ENCODE measurements at regions not wholly inside any gene's neighbourhood (a gene's known extent, or its start where the extent isn't known, plus 50 kb on each side); places are given as distances from the start of the nearest gene placed in this dataset.
"Not testable (repeated sequence)": the region's sequence is repeated elsewhere in the genome, so short reads cannot be mapped to it uniquely, and the experiment has no call there.

- TF ChIP-seq, protein P1, sequence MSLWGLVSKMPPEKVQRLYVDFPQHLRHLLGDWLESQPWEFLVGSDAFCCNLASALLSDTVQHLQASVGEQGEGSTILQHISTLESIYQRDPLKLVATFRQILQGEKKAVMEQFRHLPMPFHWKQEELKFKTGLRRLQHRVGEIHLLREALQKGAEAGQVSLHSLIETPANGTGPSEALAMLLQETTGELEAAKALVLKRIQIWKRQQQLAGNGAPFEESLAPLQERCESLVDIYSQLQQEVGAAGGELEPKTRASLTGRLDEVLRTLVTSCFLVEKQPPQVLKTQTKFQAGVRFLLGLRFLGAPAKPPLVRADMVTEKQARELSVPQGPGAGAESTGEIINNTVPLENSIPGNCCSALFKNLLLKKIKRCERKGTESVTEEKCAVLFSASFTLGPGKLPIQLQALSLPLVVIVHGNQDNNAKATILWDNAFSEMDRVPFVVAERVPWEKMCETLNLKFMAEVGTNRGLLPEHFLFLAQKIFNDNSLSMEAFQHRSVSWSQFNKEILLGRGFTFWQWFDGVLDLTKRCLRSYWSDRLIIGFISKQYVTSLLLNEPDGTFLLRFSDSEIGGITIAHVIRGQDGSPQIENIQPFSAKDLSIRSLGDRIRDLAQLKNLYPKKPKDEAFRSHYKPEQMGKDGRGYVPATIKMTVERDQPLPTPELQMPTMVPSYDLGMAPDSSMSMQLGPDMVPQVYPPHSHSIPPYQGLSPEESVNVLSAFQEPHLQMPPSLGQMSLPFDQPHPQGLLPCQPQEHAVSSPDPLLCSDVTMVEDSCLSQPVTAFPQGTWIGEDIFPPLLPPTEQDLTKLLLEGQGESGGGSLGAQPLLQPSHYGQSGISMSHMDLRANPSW (CRISPR knock-in tag; conservative IDR thresholded peaks at IDR 0.05; ENCODE audit: low read depth), result no peak
- TF ChIP-seq, protein P2, sequence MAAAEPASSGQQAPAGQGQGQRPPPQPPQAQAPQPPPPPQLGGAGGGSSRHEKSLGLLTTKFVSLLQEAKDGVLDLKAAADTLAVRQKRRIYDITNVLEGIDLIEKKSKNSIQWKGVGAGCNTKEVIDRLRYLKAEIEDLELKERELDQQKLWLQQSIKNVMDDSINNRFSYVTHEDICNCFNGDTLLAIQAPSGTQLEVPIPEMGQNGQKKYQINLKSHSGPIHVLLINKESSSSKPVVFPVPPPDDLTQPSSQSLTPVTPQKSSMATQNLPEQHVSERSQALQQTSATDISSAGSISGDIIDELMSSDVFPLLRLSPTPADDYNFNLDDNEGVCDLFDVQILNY (CRISPR knock-in tag; IDR thresholded peaks at IDR 0.05), result no peak
- no peak for TF ChIP-seq TP53 (CRISPR knock-in tag; IDR thresholded peaks at IDR 0.05)
- no peak for TF ChIP-seq TEAD4 (CRISPR knock-in tag; IDR thresholded peaks at IDR 0.05)
Observed at GRCh38 chr12:25347716-25348592, 97.2 kb upstream of the KRAS start (continued).

DNA sequence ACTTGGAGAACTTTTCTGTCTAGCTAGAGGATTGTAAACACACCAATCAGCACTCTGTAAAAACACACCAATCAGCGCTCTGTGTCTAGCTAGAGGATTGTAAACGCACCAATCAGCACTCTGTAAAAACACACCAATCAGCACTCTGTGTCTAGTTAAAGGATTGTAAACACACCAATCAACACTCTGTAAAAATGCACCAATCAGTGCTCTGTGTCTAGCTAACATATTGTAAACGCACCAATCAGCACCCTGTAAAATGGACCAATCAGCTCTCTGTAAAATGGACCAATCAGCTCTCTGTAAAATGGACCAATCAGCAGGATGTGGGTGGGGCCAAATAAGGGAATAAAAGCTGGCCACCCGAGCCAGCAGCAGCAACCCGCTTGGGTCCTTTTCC is 91.1 kb upstream of the KRAS start:
- H3K27ac Mint-ChIP-seq; DNase-seq (ENCODE audit: low spot score); POLR2A ChIA-PET; CTCF ChIA-PET; H3K27me3 Mint-ChIP-seq (ENCODE audit: low read depth); H3K4me3 Mint-ChIP-seq; ATAC-seq; H3K4me1 Mint-ChIP-seq: not testable (repeated sequence)
- TF ChIP-seq NFYB (CRISPR knock-in tag; conservative IDR thresholded peaks at IDR 0.05; ENCODE audit: low read depth), result peak; percentile 39; the same call in 1 of the 2 replicates
- Mint-ChIP-seq H3K36me3 (peaks cover 19% of the 10 kb centered on the region), H3K9me3 (peaks cover 31% of the 10 kb centered on the region)

DNA sequence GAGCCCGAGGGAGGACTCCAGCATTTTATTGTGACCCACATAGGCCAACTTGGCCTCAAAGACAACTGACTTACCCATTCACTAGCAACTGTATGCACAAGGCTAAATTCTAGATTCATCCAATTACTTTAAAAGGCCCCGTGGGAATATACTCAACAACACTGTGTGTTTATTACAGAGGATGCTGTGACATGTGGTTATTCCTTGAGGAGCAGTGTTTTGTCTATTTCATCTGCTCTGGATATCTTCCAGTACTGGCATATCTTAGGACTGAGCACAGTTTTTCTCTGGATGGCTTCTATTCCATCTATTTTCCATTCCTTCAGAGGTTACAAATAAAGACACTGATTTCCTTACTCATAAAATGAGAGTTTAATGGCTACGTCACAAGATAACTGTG is 87.2 kb upstream of the KRAS start:
- peaks cover 7% of the 10 kb centered on the region; the same call in 1 of the 2 replicates for H3K4me1 Mint-ChIP-seq
- no peak for ATAC-seq
- H3K9me3 Mint-ChIP-seq, result peaks cover 31% of the 10 kb centered on the region
- H3K27ac Mint-ChIP-seq, result no peak overlapping the region
- TF ChIP-seq ZMAT4 (CRISPR knock-in tag; IDR thresholded peaks at IDR 0.05) (no peak), NFE2L1 (CRISPR knock-in tag; IDR thresholded peaks at IDR 0.05) (no peak), ZNF423 (CRISPR knock-in tag; IDR thresholded peaks at IDR 0.05) (no peak)
- ChIA-PET POLR2A (no interaction called here), CTCF (no interaction called here)
- H3K36me3 Mint-ChIP-seq, result peaks cover 17% of the 10 kb centered on the region
- DNase-seq (ENCODE audit: low spot score), result no peak
- no peaks in the 10 kb centered on the region; the same call in 1 of the 2 replicates for H3K27me3 Mint-ChIP-seq (ENCODE audit: low read depth)
- H3K4me3 Mint-ChIP-seq, result no peak overlapping the region

- no peak for DNase-seq (ENCODE audit: low spot score)
- Mint-ChIP-seq H3K36me3 (no peaks in the 10 kb centered on the region), H3K27ac (no peak overlapping the region), H3K4me1 (peaks cover 16% of the 10 kb centered on the region), H3K9me3 (no peaks in the 10 kb centered on the region), H3K4me3 (no peak overlapping the region), H3K27me3 (ENCODE audit: low read depth) (no peaks in the 10 kb centered on the region)
- ChIA-PET POLR2A (interaction anchor here (0.7 kb wide), 1 partner anchor 33 kb away, joined by 7 read pairs; no protein-coding TSS in a partner anchor), CTCF (no interaction called here)
- no peak for ATAC-seq
- TF ChIP-seq, protein P3, sequence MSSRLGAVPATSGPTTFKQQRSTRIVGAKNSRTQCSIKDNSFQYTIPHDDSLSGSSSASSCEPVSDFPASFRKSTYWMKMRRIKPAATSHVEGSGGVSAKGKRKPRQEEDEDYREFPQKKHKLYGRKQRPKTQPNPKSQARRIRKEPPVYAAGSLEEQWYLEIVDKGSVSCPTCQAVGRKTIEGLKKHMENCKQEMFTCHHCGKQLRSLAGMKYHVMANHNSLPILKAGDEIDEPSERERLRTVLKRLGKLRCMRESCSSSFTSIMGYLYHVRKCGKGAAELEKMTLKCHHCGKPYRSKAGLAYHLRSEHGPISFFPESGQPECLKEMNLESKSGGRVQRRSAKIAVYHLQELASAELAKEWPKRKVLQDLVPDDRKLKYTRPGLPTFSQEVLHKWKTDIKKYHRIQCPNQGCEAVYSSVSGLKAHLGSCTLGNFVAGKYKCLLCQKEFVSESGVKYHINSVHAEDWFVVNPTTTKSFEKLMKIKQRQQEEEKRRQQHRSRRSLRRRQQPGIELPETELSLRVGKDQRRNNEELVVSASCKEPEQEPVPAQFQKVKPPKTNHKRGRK (CRISPR knock-in tag; IDR thresholded peaks at IDR 0.05; ENCODE audit: borderline replicate concordance), result no peak
- TF ChIP-seq ZNF138 (CRISPR knock-in tag; conservative IDR thresholded peaks at IDR 0.05) (no peak), IRF2 (CRISPR knock-in tag; IDR thresholded peaks at IDR 0.05; ENCODE audit: borderline replicate concordance, low read depth) (no peak), JUN (CRISPR knock-in tag; IDR thresholded peaks at IDR 0.05) (no peak), HMGA2 (CRISPR knock-in tag; IDR thresholded peaks at IDR 0.05) (no peak), SOX15 (CRISPR knock-in tag; IDR thresholded peaks at IDR 0.05) (no peak), ZNF317 (CRISPR knock-in tag; IDR thresholded peaks at IDR 0.05; ENCODE audit: borderline replicate concordance, low read depth) (no peak), MAX (CRISPR knock-in tag; IDR thresholded peaks at IDR 0.05) (no peak), TEAD4 (CRISPR knock-in tag; IDR thresholded peaks at IDR 0.05) (no peak), SP1 (CRISPR knock-in tag; conservative IDR thresholded peaks at IDR 0.05) (no peak), ZNF416 (CRISPR knock-in tag; IDR thresholded peaks at IDR 0.05) (no peak)
- TF ChIP-seq, protein P4, sequence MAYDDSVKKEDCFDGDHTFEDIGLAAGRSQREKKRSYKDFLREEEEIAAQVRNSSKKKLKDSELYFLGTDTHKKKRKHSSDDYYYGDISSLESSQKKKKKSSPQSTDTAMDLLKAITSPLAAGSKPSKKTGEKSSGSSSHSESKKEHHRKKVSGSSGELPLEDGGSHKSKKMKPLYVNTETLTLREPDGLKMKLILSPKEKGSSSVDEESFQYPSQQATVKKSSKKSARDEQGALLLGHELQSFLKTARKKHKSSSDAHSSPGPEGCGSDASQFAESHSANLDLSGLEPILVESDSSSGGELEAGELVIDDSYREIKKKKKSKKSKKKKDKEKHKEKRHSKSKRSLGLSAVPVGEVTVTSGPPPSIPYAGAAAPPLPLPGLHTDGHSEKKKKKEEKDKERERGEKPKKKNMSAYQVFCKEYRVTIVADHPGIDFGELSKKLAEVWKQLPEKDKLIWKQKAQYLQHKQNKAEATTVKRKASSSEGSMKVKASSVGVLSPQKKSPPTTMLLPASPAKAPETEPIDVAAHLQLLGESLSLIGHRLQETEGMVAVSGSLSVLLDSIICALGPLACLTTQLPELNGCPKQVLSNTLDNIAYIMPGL (CRISPR knock-in tag; IDR thresholded peaks at IDR 0.05), result no peak
- TF ChIP-seq, protein P5, sequence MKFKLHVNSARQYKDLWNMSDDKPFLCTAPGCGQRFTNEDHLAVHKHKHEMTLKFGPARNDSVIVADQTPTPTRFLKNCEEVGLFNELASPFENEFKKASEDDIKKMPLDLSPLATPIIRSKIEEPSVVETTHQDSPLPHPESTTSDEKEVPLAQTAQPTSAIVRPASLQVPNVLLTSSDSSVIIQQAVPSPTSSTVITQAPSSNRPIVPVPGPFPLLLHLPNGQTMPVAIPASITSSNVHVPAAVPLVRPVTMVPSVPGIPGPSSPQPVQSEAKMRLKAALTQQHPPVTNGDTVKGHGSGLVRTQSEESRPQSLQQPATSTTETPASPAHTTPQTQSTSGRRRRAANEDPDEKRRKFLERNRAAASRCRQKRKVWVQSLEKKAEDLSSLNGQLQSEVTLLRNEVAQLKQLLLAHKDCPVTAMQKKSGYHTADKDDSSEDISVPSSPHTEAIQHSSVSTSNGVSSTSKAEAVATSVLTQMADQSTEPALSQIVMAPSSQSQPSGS (CRISPR knock-in tag; IDR thresholded peaks at IDR 0.05; ENCODE audit: borderline replicate concordance, low read depth), result no peak
Observed at GRCh38 chr12:25332143-25332542, 81.4 kb upstream of the KRAS start.
